HepG2 (cell line): ENCODE measurements at regions not wholly inside any gene's neighbourhood (a gene's known extent, or its start where the extent isn't known, plus 50 kb on each side); places are given as distances from the start of the nearest gene placed in this dataset.

Experiments
- ATAC-seq: fragments of 200-7000 bp; cut with Tn5 transposase; 3 replicates; pipeline ENCODE4 v1.9.1; 2020; ENCODE audit warnings: mild to moderate bottlenecking, moderate library complexity
- BruUV-seq: library from RNA; stranded (reverse); fragments of 400-500 nt; replicated peaks from 2 replicates; lab custom pipeline; 2021; lab: Mats Ljungman, UMichigan
- CTCF ChIA-PET: fragments of 300-600 bp; formaldehyde crosslinking; extraction: SDS; loops from one replicate; lab custom pipeline; 2021; ENCODE audit warnings: low total read pairs, inconsistent platforms, low intra/inter-chr PET ratio; lab: Yijun Ruan, JAX
- POLR2A ChIA-PET: fragments of 350-600 bp; sonication (Branson Sonifier 250); formaldehyde crosslinking; loops from one replicate; lab custom pipeline; 2020; ENCODE audit warnings: antibody characterized with exemption, inconsistent platforms; lab: Yijun Ruan, JAX
- DNase-seq: peaks from one replicate; pipeline ENCODE4 v3.0.0-alpha.2; 2015; ENCODE audit warnings: low spot score
- FAIRE-seq: peaks from 3 replicates; lab custom pipeline; 2011; peaks lifted over from hg19 to GRCh38; lab: Jason Lieb, UNC
- H2AFZ ChIP-seq: one replicate; pipeline ENCODE4 v1.6.1; 2011; ENCODE audit warnings: low read length, inconsistent platforms
- H3K27ac ChIP-seq: fragments of 300-600 bp; 3 replicates; pipeline ENCODE4 v1.8.0; 2011; ENCODE audit warnings: mixed run types, mild to moderate bottlenecking, mixed read lengths, low read length, inconsistent platforms; ENCODE audit not compliant: insufficient read depth; ENCODE audit errors: extremely low read length
- H3K27me3 ChIP-seq, 2 experiments: fragments of 200-600 bp in 1 of 2; 2 replicates in 1 of 2; 3 replicates in 1 of 2; pipeline versions ENCODE4 v1.6.0 to v1.8.0; 2011; ENCODE audit warnings: low read length in 2 of 2, mild to moderate bottlenecking in 2 of 2, moderate library complexity in 2 of 2, inconsistent platforms in 1 of 2; ENCODE audit not compliant: insufficient read depth in 2 of 2, control insufficient read depth in 1 of 2
- H3K36me3 ChIP-seq, 2 experiments: fragments of 200-600 bp in 1 of 2; replicated peaks in 1 of 2; 2 replicates in 1 of 2; 3 replicates in 1 of 2; pipeline versions ENCODE4 v1.5.1 to v1.8.0; 2011; ENCODE audit warnings: low read length in 2 of 2, inconsistent platforms in 1 of 2; ENCODE audit not compliant: insufficient read depth in 2 of 2, control insufficient read depth in 1 of 2
- H3K4me1 ChIP-seq: 2 replicates; pipeline ENCODE4 v1.5.1; 2012; ENCODE audit warnings: low read length, inconsistent platforms; ENCODE audit not compliant: insufficient read depth
- H3K4me2 ChIP-seq: 2 replicates; pipeline ENCODE4 v1.6.0; 2011; ENCODE audit warnings: low read depth, low read length, inconsistent platforms
- H3K4me3 ChIP-seq, 3 experiments: fragments of 200-600 bp in 1 of 3; sonication (generic), shearing (Covaris generic) in 1 of 3; replicated peaks in 1 of 3; 2 replicates each; pipeline ENCODE4 v1.5.1; 2011 to 2016; ENCODE audit warnings: low read length in 3 of 3, inconsistent platforms in 2 of 3, low read depth in 2 of 3, mild to moderate bottlenecking in 2 of 3, control low read depth in 1 of 3, mixed read lengths in 1 of 3; ENCODE audit not compliant: insufficient read depth in 1 of 3
- H3K79me2 ChIP-seq: one replicate; pipeline ENCODE4 v1.6.1; 2011; ENCODE audit warnings: low read length, inconsistent platforms; ENCODE audit not compliant: insufficient read depth
- H3K9ac ChIP-seq: 2 replicates; pipeline ENCODE4 v1.6.0; 2011; ENCODE audit warnings: mild to moderate bottlenecking, low read depth, low read length, inconsistent platforms; ENCODE audit not compliant: insufficient read depth
- H3K9me3 ChIP-seq: 2 replicates; pipeline ENCODE4 v1.5.1; 2012; ENCODE audit warnings: mild to moderate bottlenecking, low read length
- H4K20me1 ChIP-seq: 2 replicates; pipeline ENCODE4 v1.6.0; 2011; ENCODE audit warnings: inconsistent platforms, mild to moderate bottlenecking, low read length, moderate library complexity; ENCODE audit not compliant: insufficient read depth
- KAT8 ChIP-seq: IDR thresholded peaks from 2 replicates; pipeline ENCODE4 v1.6.1; 2016; ENCODE audit warnings: missing genetic modification reagents, missing compliant biosample characterization
- LCORL ChIP-seq, 2 experiments: fragments of 450-650 bp in 1 of 2; sonication (generic) in 1 of 2; formaldehyde crosslinking in 1 of 2; IDR thresholded peaks; 2 replicates each; pipeline versions ENCODE4 v1.5.0 to v1.6.1; 2017 to 2020; ENCODE audit warnings: antibody characterized with exemption in 1 of 2, missing genetic modification reagents in 1 of 2
- ZBTB2 ChIP-seq: sonication (generic); formaldehyde crosslinking; IDR thresholded peaks from 2 replicates; pipeline ENCODE4 v1.8.0; 2022; ENCODE audit warnings: low read depth, missing genetic modification reagents
- ZNF510 ChIP-seq: sonication (generic); formaldehyde crosslinking; IDR thresholded peaks from 2 replicates; pipeline ENCODE4 v1.4.0; 2020; ENCODE audit warnings: low read depth, mild to moderate bottlenecking, missing genetic modification reagents
- ZNF605 ChIP-seq: sonication (generic); formaldehyde crosslinking; IDR thresholded peaks from 2 replicates; pipeline ENCODE4 v1.8.0; 2022; ENCODE audit warnings: mild to moderate bottlenecking, missing genetic modification reagents
- ZNF773 ChIP-seq: sonication (generic); formaldehyde crosslinking; IDR thresholded peaks from 2 replicates; pipeline ENCODE4 v1.4.0; 2020; ENCODE audit warnings: missing genetic modification reagents, borderline replicate concordance
- ZUFSP ChIP-seq: sonication (generic); formaldehyde crosslinking; IDR thresholded peaks from 2 replicates; pipeline ENCODE4 v1.9.0; 2021; ENCODE audit warnings: missing genetic modification reagents, mild to moderate bottlenecking, borderline replicate concordance
- WGBS: methylation state at CpG from one replicate; pipeline ENCODE4 v1.1.6; 2017; ENCODE audit warnings: low lambda C conversion rate; 5-methylcytosine and 5-hydroxymethylcytosine counted together
- in situ Hi-C: cut with HindIII; loops from 2 replicates; pipeline ENCODE4 v1.10.0; 2017; ENCODE audit warnings: low pct_unique_long_range_greater_than_20kb; ENCODE audit not compliant: extremely low pct_ligation_motif_present
- intact Hi-C: fragments of 100-400 bp; cut with micrococcal nuclease; formaldehyde crosslinking; loops from one replicate; pipeline ENCODE4 v1.10.0; 2022; ENCODE audit not compliant: unreplicated experiment
- TF ChIP-seq, protein P1 (sequence below), 2 experiments: sonication (generic) in 1 of 2; formaldehyde crosslinking in 1 of 2; IDR thresholded peaks; 2 replicates each; pipeline versions ENCODE4 v1.4.0 to v1.6.1; 2018 to 2020; ENCODE audit warnings: missing genetic modification reagents in 2 of 2, borderline replicate concordance in 1 of 2, low read depth in 1 of 2, mild to moderate bottlenecking in 1 of 2, missing biosample characterization in 1 of 2
- TF ChIP-seq, protein P2 (sequence below): IDR thresholded peaks from 2 replicates; pipeline ENCODE4 v1.6.1; 2016; ENCODE audit warnings: mild to moderate bottlenecking
- TF ChIP-seq, protein P3 (sequence below): sonication (generic); formaldehyde crosslinking; IDR thresholded peaks from 2 replicates; pipeline ENCODE4 v1.9.0; 2022; ENCODE audit warnings: low read depth, missing genetic modification reagents
- TF ChIP-seq, protein P4 (sequence below): sonication (generic); formaldehyde crosslinking; IDR thresholded peaks from 2 replicates; pipeline ENCODE4 v1.8.0; 2022; ENCODE audit warnings: missing genetic modification reagents, mild to moderate bottlenecking, borderline replicate concordance
- TF ChIP-seq, protein P5 (sequence below): sonication (generic); formaldehyde crosslinking; IDR thresholded peaks from 2 replicates; pipeline ENCODE4 v1.5.0; 2020; ENCODE audit warnings: mild to moderate bottlenecking, missing genetic modification reagents

DNA sequence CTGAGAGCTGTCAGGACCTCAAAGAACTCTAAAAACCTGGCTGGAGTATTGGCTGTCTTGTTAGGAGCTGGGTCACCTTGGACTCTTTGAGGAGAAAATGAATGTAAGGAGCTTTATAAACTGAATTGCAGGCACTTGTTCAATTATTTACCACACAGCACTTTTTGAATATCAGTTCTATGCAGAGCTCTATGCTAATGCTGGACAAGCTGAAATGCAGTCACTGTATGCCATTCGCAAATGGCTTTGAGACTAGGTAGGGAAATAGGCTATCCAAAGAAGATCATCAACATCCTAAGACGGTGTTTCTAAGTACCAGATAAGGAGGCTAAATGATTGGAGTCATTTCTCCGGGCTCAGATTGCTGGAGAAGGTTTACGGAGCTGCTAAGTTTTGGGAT is 333.5 kb downstream of the SIPA1L2 start:
- intact Hi-C loops (no loop called here), in situ Hi-C loops (no loop called here)
- Histone ChIP-seq H3K4me3 (no peak overlapping the region), H3K4me1 (no peaks in the 10 kb centered on the region), H4K20me1 (no peaks in the 10 kb centered on the region), H3K9ac (no peak overlapping the region), H3K27ac (no peak overlapping the region), H3K79me2 (no peaks in the 10 kb centered on the region), H3K27me3 (no peaks in the 10 kb centered on the region), H3K9me3 (no peaks in the 10 kb centered on the region), H3K4me2 (no peak overlapping the region), H2AFZ (no peak overlapping the region), H3K36me3 (no peaks in the 10 kb centered on the region)
- FAIRE-seq (no peak), DNase-seq (no peak), ATAC-seq (no peak)
- CTCF ChIA-PET, result no interaction called here
- no TSS peak for BruUV-seq
- 12% methylated on average over 4 of the region's 4 CpGs for WGBS
- POLR2A ChIA-PET, result no interaction called here
- TF ChIP-seq, protein P1, sequence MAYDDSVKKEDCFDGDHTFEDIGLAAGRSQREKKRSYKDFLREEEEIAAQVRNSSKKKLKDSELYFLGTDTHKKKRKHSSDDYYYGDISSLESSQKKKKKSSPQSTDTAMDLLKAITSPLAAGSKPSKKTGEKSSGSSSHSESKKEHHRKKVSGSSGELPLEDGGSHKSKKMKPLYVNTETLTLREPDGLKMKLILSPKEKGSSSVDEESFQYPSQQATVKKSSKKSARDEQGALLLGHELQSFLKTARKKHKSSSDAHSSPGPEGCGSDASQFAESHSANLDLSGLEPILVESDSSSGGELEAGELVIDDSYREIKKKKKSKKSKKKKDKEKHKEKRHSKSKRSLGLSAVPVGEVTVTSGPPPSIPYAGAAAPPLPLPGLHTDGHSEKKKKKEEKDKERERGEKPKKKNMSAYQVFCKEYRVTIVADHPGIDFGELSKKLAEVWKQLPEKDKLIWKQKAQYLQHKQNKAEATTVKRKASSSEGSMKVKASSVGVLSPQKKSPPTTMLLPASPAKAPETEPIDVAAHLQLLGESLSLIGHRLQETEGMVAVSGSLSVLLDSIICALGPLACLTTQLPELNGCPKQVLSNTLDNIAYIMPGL (CRISPR knock-in tag; IDR thresholded peaks at IDR 0.05; ENCODE audit: borderline replicate concordance in 1 of 2, low read depth in 1 of 2), result no peak
- TF ChIP-seq KAT8 (CRISPR knock-in tag) (no peak), ZUFSP (CRISPR knock-in tag) (no peak), ZNF605 (CRISPR knock-in tag) (no peak), LCORL (IDR thresholded peaks at IDR 0.05) (no peak), LCORL (CRISPR knock-in tag; IDR thresholded peaks at IDR 0.05) (no peak), ZNF510 (CRISPR knock-in tag) (no peak), ZNF773 (no peak), ZBTB2 (CRISPR knock-in tag) (no peak)
- TF ChIP-seq, protein P2, sequence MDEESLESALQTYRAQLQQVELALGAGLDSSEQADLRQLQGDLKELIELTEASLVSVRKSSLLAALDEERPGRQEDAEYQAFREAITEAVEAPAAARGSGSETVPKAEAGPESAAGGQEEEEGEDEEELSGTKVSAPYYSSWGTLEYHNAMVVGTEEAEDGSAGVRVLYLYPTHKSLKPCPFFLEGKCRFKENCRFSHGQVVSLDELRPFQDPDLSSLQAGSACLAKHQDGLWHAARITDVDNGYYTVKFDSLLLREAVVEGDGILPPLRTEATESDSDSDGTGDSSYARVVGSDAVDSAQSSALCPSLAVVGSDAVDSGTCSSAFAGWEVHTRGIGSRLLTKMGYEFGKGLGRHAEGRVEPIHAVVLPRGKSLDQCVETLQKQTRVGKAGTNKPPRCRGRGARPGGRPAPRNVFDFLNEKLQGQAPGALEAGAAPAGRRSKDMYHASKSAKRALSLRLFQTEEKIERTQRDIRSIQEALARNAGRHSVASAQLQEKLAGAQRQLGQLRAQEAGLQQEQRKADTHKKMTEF, result no peak
- TF ChIP-seq, protein P3, sequence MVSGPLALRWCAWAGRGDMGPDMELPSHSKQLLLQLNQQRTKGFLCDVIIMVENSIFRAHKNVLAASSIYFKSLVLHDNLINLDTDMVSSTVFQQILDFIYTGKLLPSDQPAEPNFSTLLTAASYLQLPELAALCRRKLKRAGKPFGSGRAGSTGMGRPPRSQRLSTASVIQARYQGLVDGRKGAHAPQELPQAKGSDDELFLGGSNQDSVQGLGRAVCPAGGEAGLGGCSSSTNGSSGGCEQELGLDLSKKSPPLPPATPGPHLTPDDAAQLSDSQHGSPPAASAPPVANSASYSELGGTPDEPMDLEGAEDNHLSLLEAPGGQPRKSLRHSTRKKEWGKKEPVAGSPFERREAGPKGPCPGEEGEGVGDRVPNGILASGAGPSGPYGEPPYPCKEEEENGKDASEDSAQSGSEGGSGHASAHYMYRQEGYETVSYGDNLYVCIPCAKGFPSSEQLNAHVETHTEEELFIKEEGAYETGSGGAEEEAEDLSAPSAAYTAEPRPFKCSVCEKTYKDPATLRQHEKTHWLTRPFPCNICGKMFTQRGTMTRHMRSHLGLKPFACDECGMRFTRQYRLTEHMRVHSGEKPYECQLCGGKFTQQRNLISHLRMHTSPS (CRISPR knock-in tag), result no peak
- TF ChIP-seq, protein P4, sequence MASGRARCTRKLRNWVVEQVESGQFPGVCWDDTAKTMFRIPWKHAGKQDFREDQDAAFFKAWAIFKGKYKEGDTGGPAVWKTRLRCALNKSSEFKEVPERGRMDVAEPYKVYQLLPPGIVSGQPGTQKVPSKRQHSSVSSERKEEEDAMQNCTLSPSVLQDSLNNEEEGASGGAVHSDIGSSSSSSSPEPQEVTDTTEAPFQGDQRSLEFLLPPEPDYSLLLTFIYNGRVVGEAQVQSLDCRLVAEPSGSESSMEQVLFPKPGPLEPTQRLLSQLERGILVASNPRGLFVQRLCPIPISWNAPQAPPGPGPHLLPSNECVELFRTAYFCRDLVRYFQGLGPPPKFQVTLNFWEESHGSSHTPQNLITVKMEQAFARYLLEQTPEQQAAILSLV (CRISPR knock-in tag), result no peak
- TF ChIP-seq, protein P5, sequence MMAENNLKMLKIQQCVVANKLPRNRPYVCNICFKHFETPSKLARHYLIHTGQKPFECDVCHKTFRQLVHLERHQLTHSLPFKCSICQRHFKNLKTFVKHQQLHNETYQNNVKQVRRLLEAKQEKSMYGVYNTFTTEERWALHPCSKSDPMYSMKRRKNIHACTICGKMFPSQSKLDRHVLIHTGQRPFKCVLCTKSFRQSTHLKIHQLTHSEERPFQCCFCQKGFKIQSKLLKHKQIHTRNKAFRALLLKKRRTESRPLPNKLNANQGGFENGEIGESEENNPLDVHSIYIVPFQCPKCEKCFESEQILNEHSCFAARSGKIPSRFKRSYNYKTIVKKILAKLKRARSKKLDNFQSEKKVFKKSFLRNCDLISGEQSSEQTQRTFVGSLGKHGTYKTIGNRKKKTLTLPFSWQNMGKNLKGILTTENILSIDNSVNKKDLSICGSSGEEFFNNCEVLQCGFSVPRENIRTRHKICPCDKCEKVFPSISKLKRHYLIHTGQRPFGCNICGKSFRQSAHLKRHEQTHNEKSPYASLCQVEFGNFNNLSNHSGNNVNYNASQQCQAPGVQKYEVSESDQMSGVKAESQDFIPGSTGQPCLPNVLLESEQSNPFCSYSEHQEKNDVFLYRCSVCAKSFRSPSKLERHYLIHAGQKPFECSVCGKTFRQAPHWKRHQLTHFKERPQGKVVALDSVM (CRISPR knock-in tag), result no peak
